ENCODE measurements at regions not wholly inside any gene's neighbourhood (a gene's known extent, or its start where the extent isn't known, plus 50 kb on each side); places are given as distances from the start of the nearest gene placed in this dataset.
"Not testable (repeated sequence)": the region's sequence is repeated elsewhere in the genome, so short reads cannot be mapped to it uniquely, and the experiment has no call there.

DNA sequence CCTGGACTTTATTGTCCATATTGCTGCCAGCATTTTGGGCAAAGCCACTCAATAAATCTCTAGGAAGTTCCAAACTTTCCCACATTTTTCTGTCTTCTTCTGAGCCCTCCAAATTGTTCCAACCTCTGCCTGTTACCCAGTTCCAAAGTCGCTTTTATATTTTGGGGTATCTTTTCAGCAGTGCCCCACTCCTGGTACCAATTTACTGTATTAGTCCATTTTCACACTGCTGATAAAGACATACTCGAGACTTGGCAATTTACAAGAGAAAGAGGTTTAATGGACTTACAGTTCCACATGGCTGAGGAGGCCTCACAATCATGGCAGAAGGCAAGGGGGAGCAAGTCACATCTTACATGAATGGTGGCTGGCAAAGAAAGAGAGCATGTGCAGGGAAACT, 53.4 kb downstream of the AHSP start:
- DNase-seq = not testable (repeated sequence)

DNA sequence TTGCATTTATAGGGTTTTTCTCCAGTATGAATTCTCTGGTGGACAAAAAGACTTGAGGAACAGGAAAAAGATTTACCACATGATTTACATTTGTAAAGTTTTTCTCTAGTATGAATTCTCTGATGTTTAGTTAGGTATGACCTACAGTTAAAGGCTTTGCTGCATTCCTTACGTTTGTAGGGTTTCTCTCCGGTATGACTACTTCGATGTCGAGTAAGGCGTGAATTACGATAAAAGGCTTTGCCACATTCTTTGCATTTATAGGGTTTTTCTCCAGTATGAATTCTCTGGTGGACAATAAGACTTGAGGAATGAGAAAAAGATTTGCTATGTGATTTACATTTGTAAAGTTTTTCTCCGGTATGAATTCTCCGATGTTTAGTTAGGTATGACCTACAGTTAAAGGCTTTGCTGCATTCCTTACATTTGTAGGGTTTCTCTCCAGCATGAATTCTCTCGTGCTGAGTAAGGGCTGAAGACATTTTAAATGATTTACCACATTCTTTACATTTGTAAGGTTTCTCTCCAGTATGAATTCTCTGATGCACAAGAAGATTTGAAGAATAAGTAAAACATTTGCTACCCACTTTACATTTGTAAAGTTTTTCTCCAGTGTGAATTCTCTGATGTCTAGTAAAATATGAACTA, 74.2 kb downstream of the AHSP start:
- not testable (repeated sequence) for DNase-seq

DNA sequence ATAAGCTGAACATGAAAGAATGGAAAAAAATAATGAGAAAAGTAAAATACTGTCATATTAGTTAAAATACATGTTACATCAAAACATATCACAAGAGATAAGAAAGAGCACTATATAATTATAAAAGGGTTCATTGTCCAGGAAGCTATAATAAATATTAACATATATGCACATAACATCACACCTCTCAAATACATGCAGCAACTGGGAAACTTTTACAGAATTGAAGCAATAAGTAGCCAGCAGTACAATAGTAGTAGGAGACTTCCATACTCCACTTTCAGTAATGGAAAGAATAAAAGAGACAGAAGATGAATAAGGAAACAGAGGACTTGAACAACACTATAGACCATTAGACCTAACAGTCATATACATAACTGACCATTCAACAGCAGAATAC, 90.4 kb downstream of the AHSP start:
- DNase-seq = no peak

DNA sequence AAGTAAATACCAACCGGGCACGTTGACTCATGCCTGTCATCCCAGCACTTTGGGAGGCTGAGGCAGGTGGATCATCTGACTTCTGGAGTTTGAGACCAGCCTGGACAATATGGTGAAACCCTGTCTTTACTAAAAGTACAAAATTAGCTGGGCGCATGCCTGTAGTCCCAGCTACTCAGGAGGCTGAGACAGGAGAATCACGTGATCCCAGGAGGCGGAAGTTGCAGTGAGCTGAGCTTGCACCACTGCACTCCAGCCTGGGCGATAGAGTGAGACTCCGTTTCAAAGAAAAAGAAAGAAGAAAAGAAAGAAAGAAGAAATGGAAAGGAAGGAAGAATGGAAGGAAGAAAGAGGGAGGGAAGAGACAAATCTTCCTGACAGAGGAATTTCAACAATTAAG, 108.7 kb downstream of the AHSP start:
- DNase-seq = no peak

DNA sequence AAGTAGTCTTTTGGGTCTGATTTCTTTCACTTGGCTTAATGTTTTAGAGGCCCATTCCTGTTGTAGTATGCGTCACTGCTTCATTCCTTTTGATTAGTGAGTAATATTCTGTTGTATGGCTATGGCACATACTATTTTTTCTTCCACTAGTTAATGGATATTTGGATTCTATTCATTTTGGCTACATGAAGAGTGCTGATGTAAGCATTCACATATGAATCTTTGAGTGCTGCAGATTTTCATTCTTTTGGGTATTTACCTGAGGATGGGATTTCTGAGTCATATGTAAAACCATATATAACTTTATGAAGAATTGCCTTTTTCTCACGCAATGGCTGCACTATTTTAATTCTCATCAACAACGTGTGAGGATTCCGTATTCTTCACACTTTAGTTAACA, 113.6 kb downstream of the AHSP start:
- no peak for DNase-seq

DNA sequence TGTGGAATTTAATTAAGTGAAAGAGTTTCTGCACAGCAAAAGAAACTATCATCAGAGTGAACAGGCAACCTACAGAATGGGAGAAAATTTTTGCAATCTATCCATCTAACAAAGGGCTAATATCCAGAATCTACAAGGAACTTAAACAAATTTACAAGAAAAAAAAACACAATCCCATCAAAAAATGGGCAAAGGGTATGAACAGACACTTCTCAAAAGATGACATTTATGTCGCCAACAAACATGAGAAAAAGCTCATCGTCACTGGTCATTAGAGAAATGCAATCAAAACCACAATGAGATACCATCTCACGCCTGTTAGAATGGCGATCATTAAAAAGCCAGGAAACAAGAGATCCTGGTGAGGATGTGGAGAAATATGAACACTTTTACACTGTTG, 128.0 kb downstream of the AHSP start:
- not testable (repeated sequence) for DNase-seq

DNA sequence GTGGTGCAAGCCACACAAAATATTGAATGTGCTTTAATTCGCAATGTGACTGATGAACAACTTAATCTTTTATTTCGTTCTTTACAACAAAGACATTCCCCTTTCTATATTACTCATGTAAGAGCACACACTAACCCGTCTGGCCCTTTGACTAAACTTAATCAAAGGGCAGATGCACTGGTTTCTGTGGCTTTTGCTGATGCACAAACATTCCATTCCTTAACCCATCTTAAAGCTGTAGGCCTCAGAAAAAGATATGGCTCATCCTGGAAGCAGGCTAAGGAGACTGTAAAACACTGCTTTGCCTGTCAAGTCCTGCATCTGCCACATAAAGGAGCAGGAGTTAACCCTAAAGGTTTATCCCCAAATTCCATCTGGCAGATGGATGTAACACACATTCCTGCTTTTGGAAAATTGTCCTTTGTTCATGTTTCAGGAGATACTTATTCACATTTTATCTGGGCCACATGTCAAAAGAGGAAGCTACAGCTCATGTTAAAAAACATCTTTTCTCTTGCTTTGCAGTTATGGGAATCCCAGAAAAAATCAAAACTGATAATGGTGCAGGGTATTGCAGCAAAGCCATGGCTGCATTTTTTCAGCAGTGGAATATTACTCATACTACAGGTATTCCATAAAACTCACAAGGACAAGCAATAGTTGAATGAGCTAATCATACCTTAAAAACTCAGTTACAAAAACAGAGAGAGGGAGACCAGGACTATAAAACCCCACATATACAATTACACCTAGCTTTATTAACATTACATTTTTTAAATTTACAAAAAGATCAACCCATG, 137.2 kb downstream of the AHSP start:
- DNase-seq = no peak

DNA sequence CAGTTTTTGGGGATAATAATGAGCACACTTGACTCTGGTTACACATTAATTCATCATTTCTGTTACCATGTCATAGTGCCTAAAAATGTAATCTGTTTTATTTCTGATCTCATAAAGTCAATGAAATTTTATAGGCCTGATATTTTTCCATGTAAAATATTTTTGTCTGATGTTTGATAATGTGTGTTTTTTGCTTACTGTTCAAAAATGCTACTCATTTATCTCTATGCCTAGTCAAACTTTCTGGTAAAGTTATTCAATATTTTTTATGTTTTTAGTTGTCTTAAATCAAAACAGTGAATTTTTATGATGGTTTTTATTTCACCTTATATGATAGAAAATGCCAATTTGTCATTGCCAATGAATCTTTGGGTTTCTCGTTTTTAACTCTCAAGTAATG, 147.0 kb downstream of the AHSP start:
- DNase-seq = no peak

DNA sequence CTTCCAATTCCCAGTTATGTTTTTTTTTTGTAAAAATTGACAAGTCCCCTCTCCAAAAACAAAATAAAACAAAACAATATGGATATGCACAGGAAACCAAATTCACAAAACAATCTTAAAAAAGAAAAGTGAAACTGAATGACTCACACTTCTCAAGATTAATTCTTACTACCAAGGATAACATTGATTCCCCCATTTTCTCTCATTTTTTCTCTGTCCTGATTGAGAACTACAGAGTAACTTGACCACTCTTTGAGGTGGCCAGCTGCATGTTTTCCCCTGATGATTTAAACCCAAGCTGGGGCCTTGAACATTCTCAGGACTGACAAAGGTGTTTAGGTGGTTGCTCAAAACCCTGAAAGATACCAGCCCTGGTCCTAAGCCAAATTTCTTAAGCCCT, 149.0 kb downstream of the AHSP start:
- no peak for DNase-seq

DNA sequence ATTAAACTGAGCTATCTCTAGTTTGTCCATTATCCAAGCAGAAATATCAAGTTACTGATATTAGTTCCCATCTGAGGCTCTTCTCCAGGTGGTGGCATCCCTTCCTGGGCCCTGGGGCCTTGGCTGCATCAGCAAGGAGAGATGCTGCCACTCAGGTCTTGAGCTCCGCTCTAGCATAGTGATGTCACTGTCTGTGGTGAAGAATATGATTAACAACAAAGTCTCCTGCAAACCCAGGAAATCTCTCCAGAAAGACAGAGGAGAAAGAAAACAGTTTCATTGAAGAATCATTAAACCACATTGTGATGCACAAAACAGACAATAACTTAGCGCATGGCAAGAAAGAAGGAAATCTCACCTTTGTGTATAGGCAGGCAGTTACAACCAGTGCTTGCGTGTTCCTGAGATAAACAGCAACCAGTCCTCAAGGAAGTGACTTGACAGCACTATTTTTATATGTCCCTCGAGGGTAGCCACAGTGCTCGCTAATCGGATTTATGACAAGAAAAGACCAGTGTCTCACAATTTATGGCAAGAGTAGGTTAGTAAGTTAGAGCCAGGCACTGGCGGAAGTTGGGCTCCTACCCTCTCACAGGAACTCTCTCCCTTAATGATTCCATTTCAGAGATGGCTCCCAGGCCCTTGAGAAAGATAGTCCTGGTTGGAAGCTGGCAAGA, 151.1 kb downstream of the AHSP start:
- DNase-seq = no peak

DNA sequence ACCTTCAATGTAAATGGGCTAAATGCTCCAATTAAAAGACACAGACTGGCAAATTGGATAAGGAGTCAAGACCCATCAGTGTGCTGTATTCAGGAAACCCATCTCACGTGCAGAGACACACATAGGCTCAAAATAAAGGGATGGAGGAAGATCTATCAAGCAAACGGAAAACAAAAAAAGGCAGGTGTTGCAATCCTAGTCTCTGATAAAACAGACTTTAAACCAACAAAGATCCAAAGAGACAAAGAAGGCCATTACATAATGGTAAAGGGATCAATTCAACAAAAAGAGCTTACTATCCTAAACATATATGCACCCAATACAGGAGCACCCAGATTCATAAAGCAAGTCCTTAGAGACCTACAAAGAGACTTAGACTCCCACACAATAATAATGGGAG, 161.6 kb downstream of the AHSP start:
- DNase-seq = not testable (repeated sequence)

DNA sequence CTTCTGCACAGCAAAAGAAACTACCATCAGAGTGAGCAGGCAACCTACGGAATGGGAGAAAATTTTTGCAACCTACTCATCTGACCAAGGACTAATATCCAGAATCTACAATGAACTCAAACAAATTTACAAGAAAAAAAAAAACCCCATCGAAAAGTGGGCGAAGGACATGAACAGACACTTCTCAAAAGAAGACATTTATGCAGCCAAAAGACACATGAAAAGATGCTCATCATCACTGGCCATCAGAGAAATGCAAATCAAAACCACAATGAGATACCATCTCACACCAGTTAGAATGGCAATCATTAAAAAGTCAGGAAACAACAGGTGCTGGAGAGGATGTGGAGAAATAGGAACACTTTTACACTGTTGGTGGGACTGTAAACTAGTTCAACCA, 164.6 kb downstream of the AHSP start:
- not testable (repeated sequence) for DNase-seq

DNA sequence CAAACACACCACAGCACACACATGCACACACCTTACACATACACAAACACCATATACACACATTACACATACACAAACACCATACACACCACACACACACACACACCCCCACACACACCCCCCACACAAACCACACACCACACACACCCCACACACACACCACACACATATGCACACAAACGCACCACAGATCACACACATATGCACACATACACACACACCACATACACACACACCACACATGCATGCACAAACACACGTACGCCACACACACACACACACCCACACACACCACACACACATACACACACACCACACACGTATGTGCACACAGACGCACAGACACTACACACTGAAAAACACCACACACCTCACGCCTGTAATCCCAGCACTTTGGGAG, 166.0 kb downstream of the AHSP start:
- no peak for DNase-seq

DNA sequence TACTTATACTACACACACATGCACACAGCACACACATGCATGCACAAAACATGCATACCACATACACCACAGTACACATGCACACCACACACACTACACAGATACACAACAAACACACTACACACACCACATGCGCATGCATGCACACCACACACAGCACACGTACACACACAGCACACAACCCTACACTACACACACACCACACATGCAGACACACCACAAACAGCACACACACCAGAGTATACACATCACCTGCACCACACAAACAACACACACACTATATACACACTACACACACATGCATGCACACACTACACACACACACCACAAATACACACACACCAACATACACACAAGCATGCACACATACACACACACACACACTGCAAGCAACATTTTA, 166.8 kb downstream of the AHSP start:
- DNase-seq = no peak

DNA sequence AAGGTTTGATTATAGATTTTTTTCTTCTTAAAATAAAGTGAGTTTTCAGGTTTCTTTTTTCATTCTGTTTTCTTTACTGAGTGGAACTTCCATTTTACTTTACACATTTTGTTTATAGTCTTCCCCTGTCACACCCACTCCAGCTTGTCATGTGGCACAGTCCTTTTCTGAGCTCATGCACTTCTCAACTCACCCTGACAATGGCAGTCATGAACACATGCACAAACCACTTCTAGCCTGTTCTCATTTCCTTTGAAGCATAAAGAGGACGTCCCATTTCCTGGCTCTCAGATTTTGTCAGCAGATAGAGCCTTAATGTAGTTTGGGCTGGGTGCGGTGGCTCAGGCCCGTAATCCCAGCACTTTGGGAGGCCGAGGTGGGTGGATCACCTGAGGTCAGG, 168.0 kb downstream of the AHSP start:
- no peak for DNase-seq

DNA sequence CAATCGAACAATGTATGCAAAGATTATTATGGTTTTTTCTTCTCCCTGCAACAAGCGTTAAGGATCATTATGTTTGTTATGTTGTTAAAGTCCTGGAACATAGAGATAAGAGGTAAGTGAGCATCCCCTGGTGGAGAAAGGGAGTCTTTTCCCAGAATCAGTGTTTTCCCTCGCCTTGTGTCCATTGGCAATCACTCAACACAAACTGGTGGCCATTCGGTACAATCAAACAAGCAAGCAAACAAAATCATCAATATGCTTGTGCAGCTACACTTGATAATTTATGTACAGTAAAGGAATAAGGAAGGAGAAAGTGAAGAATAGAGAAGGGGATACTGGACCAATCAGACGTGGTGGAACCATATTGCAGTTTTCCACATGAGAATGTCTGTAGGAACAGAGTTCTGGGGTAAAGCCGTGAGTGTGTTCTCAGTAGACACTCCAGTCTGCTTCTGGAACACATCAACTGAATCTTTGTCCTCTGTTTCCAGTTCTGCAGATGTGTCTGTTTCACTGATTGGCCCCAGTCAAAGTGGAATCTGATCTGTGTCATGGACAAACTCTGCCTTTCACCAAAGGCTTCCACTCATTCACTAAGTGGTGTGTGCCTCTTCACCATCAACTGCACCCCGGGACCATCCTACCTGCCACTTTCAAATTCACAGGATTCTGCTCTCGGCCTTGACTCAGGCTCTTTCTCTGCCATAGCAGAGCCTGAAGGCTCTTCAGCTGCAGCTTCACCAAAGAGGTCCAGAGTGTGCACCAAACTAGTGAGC, 169.5 kb downstream of the AHSP start:
- no peak for DNase-seq

DNA sequence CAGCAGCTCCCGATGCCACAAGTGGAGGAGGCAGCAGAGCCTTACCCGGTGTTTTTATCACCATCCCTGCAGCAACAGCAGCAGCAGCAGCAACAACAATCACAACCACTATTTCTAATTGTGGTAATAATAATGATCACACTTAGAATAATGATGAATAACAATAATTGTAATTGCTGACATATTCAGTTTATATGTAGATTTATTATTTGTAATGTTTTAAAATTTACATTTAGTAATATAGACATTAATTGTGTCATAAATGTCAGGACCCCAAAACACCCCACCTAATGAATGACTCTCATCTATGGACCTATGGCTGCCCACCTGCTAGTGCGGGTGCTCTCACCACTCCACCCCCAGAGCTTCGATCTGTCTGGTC, 170.0 kb downstream of the AHSP start:
- DNase-seq = no peak

DNA sequence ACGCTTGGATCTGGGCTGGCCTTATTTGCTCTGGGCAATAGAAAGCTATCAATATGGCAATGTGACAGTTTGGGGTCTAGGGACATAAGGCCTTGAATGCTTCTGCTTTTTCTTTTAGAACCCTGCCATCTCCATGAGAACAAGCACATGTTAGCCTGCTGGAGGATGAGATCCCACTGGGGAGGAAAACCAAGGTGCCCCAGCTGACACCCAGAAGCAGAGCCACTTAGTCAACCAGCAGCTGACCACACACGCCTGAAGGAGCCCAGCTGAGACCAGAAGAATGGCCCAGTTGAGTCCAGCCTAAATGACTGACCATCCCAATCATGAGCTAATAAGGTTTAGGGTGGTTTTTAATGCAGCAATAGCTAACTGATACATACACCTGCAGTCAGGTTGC, 171.2 kb downstream of the AHSP start:
- DNase-seq = no peak

DNA sequence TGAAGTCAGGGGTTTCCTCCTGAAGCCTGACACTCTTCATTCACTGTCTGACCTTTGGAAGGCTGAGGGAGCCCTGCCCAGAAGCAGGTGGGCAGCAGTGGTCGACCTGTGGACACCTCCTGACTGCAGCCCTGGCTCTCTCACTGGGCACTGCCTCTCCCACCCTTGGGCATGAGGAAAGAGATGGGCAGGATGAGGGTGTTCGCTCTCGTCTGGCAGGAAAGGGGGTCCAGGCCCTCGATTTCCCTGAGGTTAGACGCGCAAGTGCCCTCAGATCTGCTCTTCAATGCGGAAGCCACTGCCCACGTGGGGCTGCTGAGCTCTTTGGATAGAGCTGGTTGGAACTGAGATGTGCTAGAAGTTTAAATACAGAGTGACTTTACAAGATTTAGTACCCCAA, 171.9 kb downstream of the AHSP start:
- no peak for DNase-seq

DNA sequence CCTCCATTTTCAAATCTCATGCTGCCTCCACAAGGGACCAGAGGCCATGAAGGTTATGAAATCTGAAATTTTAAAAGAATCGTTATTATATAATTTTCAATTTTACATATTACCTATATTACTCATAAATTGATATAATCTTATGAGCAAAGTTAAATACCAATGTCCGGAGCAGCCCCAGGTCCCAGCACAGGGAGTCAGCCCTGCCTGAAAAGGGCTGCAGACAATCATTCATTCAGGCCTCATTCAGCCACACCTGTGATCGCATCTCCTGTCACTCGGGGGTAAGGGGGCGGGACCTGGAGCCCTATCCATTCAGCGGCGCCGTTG, 172.5 kb downstream of the AHSP start:
- peak in 15 of 56 donors; percentile 16 to 93 (median 60) for DNase-seq

DNA sequence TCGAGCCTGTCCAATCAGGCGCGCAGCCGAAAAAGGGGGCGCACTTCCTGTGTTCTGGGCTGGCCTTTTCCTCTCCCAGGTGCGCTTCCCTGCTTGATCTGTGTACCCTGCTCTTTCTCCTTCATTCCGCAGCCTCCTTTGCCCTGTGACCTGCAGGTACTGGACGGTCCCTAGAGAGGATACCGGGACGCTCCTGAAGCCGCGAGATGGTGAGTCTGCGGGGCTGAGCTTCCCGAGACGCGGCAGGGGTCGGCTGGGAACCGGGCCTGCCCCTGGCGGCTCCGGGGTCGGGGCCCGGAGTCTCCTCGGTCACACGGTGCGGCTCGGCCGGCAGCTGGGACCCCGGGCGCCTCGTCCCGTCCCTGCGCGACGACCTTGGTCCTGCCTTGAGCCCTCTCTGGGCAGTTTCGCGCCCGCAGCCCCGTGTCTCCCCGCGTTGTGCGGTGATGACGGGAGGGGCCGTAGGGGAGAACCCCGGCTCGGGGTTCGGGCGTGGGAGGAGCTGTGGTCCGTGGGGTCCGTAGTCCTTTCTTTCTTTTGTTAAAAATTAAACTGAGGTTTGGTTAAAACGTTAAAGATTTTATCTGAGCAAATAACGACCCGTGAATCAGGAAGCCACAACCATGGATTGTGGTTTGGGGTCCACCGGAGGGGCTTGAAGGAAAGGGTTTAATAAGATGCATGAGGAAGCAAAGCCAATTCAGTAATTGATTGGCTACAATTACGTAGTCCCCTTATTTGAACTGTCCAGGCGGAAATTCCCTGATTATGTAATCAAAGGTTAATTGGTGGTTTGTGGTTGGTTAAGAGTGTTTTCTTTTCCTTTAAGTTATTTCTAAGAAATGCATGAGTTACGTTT, 172.8 kb upstream of the ZNF267 start:
- peak in 39 of 56 donors; percentile 4 to 91 (median 70) for DNase-seq

Data from nucleus accumbens (tissue), 56 donors.